ENCODE measurements at regions not wholly inside any gene's neighbourhood (a gene's known extent, or its start where the extent isn't known, plus 50 kb on each side); places are given as distances from the start of the nearest gene placed in this dataset.
"Not testable (repeated sequence)": the region's sequence is repeated elsewhere in the genome, so short reads cannot be mapped to it uniquely, and the experiment has no call there.

DNA sequence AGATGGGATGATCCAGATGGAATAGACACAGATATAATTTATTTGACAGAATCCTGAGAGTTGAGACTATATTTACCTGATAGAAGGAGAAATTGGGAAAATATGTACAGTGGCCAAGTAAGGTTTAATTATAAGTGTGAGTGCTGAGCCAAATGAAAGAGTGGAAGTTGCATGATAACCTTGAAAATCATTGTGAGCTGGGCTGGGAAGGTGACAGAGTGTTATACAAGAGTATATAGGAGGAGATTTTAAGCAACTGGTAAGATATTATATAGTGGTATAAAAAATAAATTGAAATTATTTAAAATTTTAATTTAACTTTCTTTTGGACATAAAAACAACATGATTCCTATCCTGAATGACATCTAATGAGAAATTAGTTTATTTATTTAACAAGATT lies 340.8 kb downstream of the NUP35 start:
- no peak for DNase-seq

DNA sequence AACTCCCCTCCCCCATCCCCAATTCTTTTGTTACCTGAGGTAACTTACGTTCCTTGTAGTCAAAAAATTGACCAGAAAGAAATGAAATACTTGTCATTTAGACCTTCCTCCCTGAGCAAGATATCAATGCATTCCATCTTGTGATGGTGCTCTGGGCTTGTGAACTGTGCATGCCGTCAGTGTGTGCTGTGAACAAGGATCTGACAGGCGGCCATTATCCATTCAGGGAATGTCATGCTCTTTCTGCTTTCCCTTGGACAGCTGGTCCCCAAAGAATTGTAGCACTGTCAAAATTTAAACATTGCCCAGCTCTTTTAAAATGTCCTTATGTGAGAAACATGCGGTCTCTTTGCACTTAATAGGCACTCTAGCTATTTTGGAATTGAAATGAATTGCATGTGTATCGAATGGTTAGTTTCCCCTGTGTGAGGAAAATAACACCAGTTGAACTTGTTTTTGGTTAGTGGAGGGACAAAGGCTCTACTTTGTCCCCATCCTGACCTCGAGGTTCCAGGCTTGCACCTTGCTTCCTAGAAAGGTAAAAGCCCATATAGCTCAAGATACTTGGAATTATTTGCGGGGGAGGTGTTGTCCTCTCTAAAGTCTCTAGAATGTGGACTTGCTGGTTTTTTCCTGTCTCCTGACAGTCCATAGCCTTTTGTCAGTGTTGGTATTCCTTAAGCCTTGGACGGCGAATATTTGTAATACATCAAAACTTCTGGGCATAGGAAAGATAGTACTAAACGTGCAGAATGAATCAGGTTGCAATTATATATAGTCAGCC lies 350.9 kb downstream of the NUP35 start:
- no peak for DNase-seq

GRCh38 chr2:183476490-183476889 lies 352.2 kb downstream of the NUP35 start:
- no peak for DNase-seq

- no peak for DNase-seq
Measured at GRCh38 chr2:183477296-183477695, 353.1 kb downstream of the NUP35 start.

GRCh38 chr2:183478941-183479595 lies 354.8 kb downstream of the NUP35 start:
- DNase-seq: not testable (repeated sequence)

GRCh38 chr2:183487326-183487725 lies 363.1 kb downstream of the NUP35 start:
- DNase-seq: no peak

DNA sequence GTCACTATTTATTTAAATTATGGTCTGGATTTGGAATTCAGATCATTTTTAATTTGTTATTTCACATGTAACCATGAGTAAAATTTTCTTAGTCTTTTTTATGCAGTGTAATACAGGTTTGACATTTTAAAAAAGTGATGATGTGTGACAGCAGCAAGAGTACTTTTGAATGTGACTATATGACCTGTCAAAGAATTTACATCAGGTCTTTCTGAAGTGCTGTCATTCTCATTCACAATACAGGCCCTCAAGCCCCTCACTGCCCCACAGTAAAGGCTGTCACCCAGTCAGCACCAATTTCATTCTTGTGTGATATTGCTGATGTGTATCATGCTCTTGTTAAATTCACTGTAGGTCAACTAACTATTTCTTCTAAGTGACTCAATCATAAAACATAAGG lies 364.2 kb downstream of the NUP35 start:
- no peak for DNase-seq

GRCh38 chr2:183490489-183490888 lies 366.2 kb downstream of the NUP35 start:
- no peak for DNase-seq

- no peak for DNase-seq
Measured at GRCh38 chr2:183490914-183491313, 366.7 kb downstream of the NUP35 start.

DNA sequence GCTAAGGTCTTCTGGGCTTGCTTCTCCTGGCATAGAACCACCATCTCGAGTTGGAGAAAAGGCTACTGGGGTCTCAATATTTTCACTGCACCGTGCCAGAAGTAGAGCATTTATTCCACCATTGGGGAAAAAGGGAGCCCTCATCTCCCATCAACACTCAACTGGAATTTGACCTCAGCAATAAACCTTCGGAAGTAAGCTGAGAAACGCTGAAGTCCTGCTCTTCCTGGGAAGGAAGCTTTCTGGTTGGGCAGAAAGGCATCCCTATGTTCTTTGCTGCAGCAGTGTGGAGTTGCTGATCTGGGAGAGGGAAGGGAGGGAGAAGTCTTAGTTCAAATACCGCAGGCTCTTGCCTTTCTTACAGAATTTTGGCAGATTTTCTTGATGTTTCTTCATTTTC lies 368.8 kb downstream of the NUP35 start:
- no peak for DNase-seq

- no peak for DNase-seq
Measured at GRCh38 chr2:183495079-183495478, 370.8 kb downstream of the NUP35 start.

DNA sequence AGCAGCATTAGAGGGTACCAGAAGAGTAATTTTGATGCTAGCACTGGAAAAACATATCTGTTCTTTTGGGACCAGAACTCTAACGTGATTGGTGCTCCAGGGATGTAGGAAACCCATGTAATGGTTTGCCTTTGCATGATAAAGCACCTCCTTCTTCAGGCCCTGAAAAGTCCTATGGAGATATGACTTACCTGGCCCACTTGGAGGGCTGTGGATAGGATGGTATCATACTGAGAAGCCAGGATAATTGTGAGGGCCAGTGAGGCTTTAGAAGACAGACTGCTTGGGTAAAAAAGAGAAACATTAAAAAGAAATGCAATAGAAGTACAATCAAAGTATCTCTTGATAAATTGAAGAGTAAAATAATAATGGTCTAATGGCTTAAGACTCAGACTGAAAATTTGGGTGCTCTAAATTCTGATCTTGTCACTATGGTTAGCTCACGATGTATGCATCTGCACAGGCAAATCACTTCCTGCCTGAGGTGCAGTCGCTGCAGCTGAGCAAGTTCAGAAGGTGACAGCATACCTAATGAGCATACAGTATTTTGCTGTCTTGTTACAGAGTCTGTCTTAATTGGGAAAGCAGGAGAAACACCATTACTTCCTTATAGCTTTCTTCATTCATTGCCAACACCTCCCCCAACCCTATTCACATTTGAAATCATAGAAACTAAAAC lies 371.5 kb downstream of the NUP35 start:
- no peak for DNase-seq

- DNase-seq: no peak
Measured at GRCh38 chr2:183497861-183498260, 373.6 kb downstream of the NUP35 start.

GRCh38 chr2:183505911-183506310 lies 381.7 kb downstream of the NUP35 start:
- no peak for DNase-seq

GRCh38 chr2:183511154-183511553 lies 386.9 kb downstream of the NUP35 start:
- DNase-seq: no peak

GRCh38 chr2:183519371-183520056 lies 395.3 kb downstream of the NUP35 start:
- DNase-seq: no peak

DNA sequence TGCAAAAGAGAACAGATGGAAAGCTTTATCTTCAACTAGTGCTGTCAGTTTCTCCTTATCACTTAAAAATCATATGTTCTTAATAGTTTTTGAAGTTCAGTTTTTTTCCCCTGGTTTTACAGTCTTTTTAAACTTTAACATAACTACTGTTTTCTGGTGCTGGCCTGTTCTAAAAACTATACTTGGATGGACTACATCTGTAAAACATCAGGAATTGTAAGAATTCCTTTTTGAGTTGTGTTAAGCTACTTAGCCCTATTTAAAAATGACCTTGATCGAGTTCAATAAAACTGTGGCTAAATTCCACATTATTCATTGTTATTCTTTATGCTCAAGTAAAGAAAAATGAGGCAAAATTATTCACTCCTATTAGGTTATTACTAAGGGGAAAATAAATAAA lies 397.7 kb downstream of the NUP35 start:
- no peak for DNase-seq

GRCh38 chr2:183522489-183523266 lies 398.4 kb downstream of the NUP35 start:
- DNase-seq: no peak

DNA sequence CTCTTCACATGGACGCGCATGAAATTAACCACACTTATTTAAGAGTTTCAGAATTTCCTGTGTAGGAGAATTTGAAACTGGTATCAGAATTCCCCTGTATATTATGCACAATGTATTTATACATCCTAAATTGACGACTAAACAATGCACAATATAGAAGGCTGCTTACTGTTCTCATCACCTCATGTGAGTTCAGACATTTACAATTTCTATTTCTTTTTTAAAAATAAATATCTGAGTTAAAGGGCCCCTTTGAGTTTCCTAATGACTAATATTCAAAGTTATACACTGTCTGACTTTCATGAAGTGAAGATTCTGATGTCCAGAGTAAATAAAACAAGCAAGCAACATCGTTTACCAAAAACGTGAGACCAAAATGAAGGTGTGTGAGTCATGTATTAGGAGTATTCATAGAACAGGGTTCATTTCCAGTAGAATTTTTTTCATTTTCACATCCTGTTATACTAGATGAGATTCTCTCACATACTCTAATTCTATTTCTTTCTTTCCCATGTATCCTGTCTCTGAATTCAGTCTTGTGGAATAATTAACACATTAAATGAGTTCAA lies 406.2 kb downstream of the NUP35 start:
- no peak for DNase-seq

DNA sequence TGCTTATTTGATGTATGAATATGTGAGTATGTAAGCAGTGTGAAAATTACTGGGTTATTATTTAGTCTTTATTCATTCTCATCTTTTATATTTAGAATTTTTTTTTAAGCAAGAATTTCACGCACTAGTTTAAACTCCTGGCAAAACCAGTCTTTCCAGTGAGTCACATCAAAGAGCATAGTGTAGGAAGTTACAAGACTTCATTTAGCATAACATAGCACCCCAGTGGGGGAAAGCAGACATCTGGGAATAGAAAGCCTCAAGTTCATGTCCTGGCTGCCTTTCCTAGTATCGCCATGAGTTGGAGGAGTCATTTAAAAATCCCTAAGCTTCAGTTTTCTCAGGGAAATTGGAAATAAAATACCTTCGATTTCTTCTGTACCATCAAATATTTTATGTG lies 408.3 kb downstream of the NUP35 start:
- no peak for DNase-seq

- no peak for DNase-seq
Measured at GRCh38 chr2:183533021-183533420, 408.8 kb downstream of the NUP35 start.

GRCh38 chr2:183536290-183536689 lies 412.0 kb downstream of the NUP35 start:
- DNase-seq: no peak

All from CD4-positive, alpha-beta T cell treated with Interleukin-4 for 1 hour (primary cell).